ENCODE measurements at regions not wholly inside any gene's neighbourhood (a gene's known extent, or its start where the extent isn't known, plus 50 kb on each side); places are given as distances from the start of the nearest gene placed in this dataset.

- no peak for TF ChIP-seq CTCF (IDR thresholded peaks at IDR 0.05; ENCODE audit: poor library complexity)
- TF ChIP-seq EZH2 (IDR thresholded peaks at IDR 0.05; ENCODE audit: borderline replicate concordance), result no peak
Observed at GRCh38 chr4:169338241-169338640, 67.5 kb upstream of the SH3RF1 start.

All from hepatocyte (in vitro differentiated cells).